Upper lobe of left lung (tissue), 6 donors: ENCODE measurements at regions not wholly inside any gene's neighbourhood (a gene's known extent, or its start where the extent isn't known, plus 50 kb on each side); places are given as distances from the start of the nearest gene placed in this dataset.
"Not testable (repeated sequence)": the region's sequence is repeated elsewhere in the genome, so short reads cannot be mapped to it uniquely, and the experiment has no call there.

ENCODE experiments used
- ATAC-seq, 2 donors: fragments of 200-7000 bp; cut with Tn5 transposase; one replicate each; pipeline ENCODE4 v1.9.1; 2022; ENCODE audit warnings: mild to moderate bottlenecking in 2 of 2, moderate library complexity in 2 of 2; ENCODE audit not compliant: low FRiP score in 2 of 2
- DNase-seq, 2 donors: peaks; one replicate each; pipeline ENCODE4 v3.0.0-alpha.2; 2019 to 2020
- H3K27ac ChIP-seq, 4 donors: fragments of 200-600 bp; sonication (generic); one replicate each; pipeline ENCODE4 v1.5.1; 2016 to 2019
- H3K27me3 ChIP-seq, 4 donors: fragments of 200-600 bp; sonication (generic); one replicate each; pipeline ENCODE4 v1.5.1; 2017 to 2019
- H3K36me3 ChIP-seq, 4 donors: fragments of 200-600 bp; sonication (generic); one replicate each; pipeline ENCODE4 v1.5.1; 2016 to 2019
- H3K4me1 ChIP-seq, 4 donors: fragments of 200-600 bp; sonication (generic); one replicate each; pipeline ENCODE4 v1.5.1; 2018 to 2019
- H3K4me3 ChIP-seq, 4 donors: fragments of 200-600 bp; sonication (generic); one replicate each; pipeline ENCODE4 v1.5.1; 2017 to 2019; ENCODE audit warnings: mild to moderate bottlenecking in 2 of 4, moderate library complexity in 1 of 4
- H3K9me3 ChIP-seq, 4 donors: fragments of 200-600 bp; sonication (generic); one replicate each; pipeline ENCODE4 v1.5.1; 2018 to 2019
- EP300 ChIP-seq, 4 donors: sonication (generic); formaldehyde crosslinking; IDR thresholded peaks; one replicate each; pipeline ENCODE4 v1.5.1; 2017; ENCODE audit warnings: antibody characterized with exemption in 4 of 4, control low read depth in 2 of 4
- POLR2A ChIP-seq, 4 donors: fragments of 450-650 bp; IDR thresholded peaks; one replicate each; pipeline ENCODE4 v1.5.1; 2016 to 2017; ENCODE audit warnings: antibody characterized with exemption in 4 of 4, mild to moderate bottlenecking in 2 of 4
- POLR2AphosphoS5 ChIP-seq, 2 donors: sonication (generic); formaldehyde crosslinking; IDR thresholded peaks; one replicate each; pipeline ENCODE4 v1.5.1; 2017; ENCODE audit warnings: antibody characterized with exemption in 2 of 2
- WGBS, 2 donors: methylation state at CpG; one replicate each; pipeline ENCODE4 v1.1.5; 2017 to 2018; 5-methylcytosine and 5-hydroxymethylcytosine counted together
- TF ChIP-seq, protein P1 (sequence below), 6 experiments: fragments of 450-650 bp in 4 of 6; fragments of 200-600 bp in 2 of 6; sonication (generic) in 2 of 6; IDR thresholded peaks; one replicate each; pipeline ENCODE4 v1.5.1; 2016 to 2019; ENCODE audit warnings: antibody characterized with exemption in 6 of 6
- donor health status: DM: no; HTN: no; CAD: no; lungs with moderate emphysema.
- donor health status: DM: no; HTN: yes; CAD: no; lungs with severe emphysema.

DNA sequence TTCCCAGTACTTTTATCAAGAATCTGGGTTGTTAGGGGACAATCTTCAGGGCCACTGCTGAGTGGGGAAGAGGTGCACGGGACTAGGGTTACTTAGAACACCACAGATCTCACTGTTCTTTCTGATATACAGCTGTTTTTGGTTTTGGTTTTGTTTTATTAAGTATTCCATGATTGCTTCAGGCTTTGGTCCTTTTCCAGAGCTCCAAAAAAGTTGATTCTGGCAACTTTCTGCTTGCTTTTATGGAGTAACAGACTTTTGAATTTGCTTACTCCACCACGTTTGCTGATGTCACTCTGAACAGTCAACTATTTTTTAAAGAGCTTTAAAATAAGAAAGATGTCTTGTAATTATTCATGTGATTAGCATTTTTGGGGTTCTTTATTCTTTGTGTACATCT, 368.1 kb upstream of the FOXG1 start:
- no peak for DNase-seq
- no peaks in the 10 kb centered on the region for H3K27me3 ChIP-seq

DNA sequence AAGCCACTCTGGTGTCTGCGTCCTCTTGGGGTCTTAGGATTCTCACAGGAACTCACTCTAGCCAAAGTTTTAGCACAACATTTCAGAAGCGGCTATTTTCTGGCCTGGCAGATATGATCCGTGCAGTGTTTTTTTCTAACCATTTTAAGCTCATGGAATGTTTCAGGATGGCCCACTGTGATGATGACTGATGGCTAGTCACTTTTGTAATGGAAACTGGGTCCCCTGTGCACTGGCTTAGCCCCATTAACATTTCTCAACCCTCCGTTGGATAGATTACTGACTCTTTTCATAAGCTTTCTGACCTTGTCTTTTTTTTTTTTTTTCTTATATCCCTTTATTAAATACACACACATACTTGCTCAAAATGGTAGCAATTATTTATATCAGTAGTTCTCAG, 364.9 kb upstream of the FOXG1 start:
- not testable (repeated sequence) for H3K27me3 ChIP-seq, H3K9me3 ChIP-seq, ATAC-seq, H3K36me3 ChIP-seq, H3K27ac ChIP-seq, H3K4me3 ChIP-seq, DNase-seq, H3K4me1 ChIP-seq
- WGBS, 2 donors: 82 to 84% methylated on average over 1 to 2 of the region's 4 CpGs

More for the DNA sequence above, 368.1 kb upstream of the FOXG1 start:
- Histone ChIP-seq H3K27ac (no peak overlapping the region), H3K4me1 (no peaks in the 10 kb centered on the region), H3K9me3 (peaks cover 0 to 3% (median 0%) of the 10 kb centered on the region in 4 donors), H3K4me3 (no peak overlapping the region), H3K36me3 (no peaks in the 10 kb centered on the region)
- 63 to 70% methylated on average over 2 of the region's 2 CpGs for WGBS, 2 donors
- no peak for ATAC-seq
- TF ChIP-seq POLR2A (IDR thresholded peaks at IDR 0.05): no peak
- TF ChIP-seq, protein P1, sequence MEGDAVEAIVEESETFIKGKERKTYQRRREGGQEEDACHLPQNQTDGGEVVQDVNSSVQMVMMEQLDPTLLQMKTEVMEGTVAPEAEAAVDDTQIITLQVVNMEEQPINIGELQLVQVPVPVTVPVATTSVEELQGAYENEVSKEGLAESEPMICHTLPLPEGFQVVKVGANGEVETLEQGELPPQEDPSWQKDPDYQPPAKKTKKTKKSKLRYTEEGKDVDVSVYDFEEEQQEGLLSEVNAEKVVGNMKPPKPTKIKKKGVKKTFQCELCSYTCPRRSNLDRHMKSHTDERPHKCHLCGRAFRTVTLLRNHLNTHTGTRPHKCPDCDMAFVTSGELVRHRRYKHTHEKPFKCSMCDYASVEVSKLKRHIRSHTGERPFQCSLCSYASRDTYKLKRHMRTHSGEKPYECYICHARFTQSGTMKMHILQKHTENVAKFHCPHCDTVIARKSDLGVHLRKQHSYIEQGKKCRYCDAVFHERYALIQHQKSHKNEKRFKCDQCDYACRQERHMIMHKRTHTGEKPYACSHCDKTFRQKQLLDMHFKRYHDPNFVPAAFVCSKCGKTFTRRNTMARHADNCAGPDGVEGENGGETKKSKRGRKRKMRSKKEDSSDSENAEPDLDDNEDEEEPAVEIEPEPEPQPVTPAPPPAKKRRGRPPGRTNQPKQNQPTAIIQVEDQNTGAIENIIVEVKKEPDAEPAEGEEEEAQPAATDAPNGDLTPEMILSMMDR (IDR thresholded peaks at IDR 0.05): no peak
- no peak for TF ChIP-seq EP300 (IDR thresholded peaks at IDR 0.05)
- no peak for TF ChIP-seq POLR2AphosphoS5 (IDR thresholded peaks at IDR 0.05)

DNA sequence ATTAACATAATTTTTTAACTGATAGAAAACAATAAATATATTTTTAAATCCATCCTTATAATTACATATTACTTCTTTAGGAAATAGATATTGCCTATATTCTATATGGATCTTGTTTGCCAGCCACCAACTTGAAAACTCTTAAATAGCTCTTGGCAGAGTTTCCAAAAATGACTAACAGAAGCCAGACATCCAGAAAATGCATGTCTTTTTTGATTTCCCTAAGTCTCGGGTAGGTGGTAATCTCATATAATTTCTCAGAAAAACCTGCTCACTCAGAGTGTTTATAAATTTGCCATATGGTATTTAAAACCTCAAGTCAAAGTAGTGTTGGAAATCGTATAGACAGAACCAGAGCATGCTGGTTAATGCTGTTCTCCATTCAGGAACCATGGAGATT, 360.4 kb upstream of the FOXG1 start:
- no peaks in the 10 kb centered on the region for H3K4me1 ChIP-seq
- no peaks in the 10 kb centered on the region for H3K27me3 ChIP-seq
- 34 to 55% methylated on average over 2 of the region's 2 CpGs for WGBS, 2 donors
- no peaks in the 10 kb centered on the region for H3K36me3 ChIP-seq
- TF ChIP-seq, protein P1 (IDR thresholded peaks at IDR 0.05): no peak
- TF ChIP-seq EP300 (IDR thresholded peaks at IDR 0.05) (no peak), POLR2AphosphoS5 (IDR thresholded peaks at IDR 0.05) (no peak), POLR2A (IDR thresholded peaks at IDR 0.05) (no peak)
- H3K4me3 ChIP-seq: no peak overlapping the region
- H3K9me3 ChIP-seq: no peaks in the 10 kb centered on the region
- ATAC-seq (no peak), DNase-seq (no peak)
- no peak overlapping the region for H3K27ac ChIP-seq

DNA sequence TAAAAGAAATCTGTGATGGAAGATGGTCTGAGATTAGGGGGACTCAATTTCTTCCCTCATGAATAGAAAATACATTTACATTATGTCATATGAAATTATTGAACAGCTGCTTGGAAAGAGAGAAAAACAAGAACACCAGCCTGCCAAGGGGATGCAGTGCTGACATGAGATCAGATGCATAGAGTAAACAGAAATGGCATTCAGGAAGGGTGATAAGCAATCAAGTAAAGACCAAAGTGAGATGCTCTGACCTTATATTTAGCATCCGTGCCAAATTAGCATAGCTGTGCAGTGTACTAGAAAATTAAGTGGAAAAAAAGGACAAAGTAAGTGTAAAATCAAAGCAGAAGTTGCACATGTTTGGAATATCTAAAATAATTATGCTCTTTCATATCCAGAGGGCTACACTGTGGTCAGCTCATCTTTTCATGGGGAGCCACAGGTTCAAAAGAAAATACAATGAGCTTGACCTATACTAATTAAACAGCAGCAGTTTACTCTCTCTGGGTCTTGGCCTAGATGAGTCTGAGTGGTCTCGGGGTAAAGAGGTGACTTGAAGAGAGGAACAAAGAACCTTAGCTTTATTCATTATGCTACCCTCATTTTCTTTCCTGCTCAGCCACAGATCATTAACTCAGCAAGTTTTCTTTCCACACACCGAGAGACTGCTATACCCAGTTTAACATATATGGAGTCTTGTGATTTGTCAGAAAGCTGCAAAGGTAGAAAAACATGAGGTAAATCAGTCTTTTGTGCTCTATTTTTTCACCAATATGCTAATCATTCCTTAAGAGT, 359.4 kb upstream of the FOXG1 start:
- H3K36me3 ChIP-seq: no peaks in the 10 kb centered on the region
- DNase-seq: no peak
- H3K4me3 ChIP-seq: no peak overlapping the region
- no peaks in the 10 kb centered on the region for H3K9me3 ChIP-seq
- no peak for ATAC-seq
- no peaks in the 10 kb centered on the region for H3K27me3 ChIP-seq
- TF ChIP-seq, protein P1 (IDR thresholded peaks at IDR 0.05): no peak
- no peak for TF ChIP-seq POLR2AphosphoS5 (IDR thresholded peaks at IDR 0.05)
- no peak for TF ChIP-seq POLR2A (IDR thresholded peaks at IDR 0.05)
- 47 to 60% methylated on average over 3 of the region's 3 CpGs for WGBS, 2 donors
- no peaks in the 10 kb centered on the region for H3K4me1 ChIP-seq
- H3K27ac ChIP-seq: no peak overlapping the region

DNA sequence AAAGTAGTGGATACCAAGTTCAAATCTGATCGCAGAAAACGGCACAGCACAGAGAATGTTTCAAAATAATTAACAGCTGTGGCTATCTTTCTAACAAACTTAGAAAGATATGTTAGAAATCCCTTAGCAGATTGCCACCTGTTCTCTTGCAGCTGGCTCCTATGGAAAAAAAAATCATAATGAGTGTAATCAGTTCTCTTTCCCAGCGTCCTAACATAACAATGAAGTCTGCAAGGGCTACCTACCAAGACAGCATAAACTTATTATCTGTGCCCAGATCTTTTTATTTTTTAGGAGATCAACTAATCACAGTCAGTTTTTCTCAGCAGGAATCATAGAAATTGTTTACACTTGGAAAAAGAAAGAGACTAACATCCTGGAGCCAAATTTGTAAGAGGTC, 358.6 kb upstream of the FOXG1 start:
- Histone ChIP-seq H3K9me3 (no peaks in the 10 kb centered on the region), H3K4me1 (no peaks in the 10 kb centered on the region), H3K27ac (no peak overlapping the region), H3K4me3 (no peak overlapping the region), H3K36me3 (no peaks in the 10 kb centered on the region), H3K27me3 (no peaks in the 10 kb centered on the region)
- 67 to 72% methylated on average over 3 of the region's 3 CpGs for WGBS, 2 donors
- no peak for DNase-seq
- ATAC-seq: no peak
- TF ChIP-seq EP300 (IDR thresholded peaks at IDR 0.05) (no peak), POLR2A (IDR thresholded peaks at IDR 0.05) (no peak), POLR2AphosphoS5 (IDR thresholded peaks at IDR 0.05) (no peak)
- TF ChIP-seq, protein P1 (IDR thresholded peaks at IDR 0.05): no peak
